GM10266 (cell line): ENCODE measurements at regions not wholly inside any gene's neighbourhood (a gene's known extent, or its start where the extent isn't known, plus 50 kb on each side); places are given as distances from the start of the nearest gene placed in this dataset.

ENCODE experiments used
- DNase-seq: peaks from one replicate; pipeline ENCODE4 v3.0.0; 2012; ENCODE audit errors: extremely low spot score
- CTCF ChIP-seq: IDR thresholded peaks from 2 replicates; pipeline ENCODE4 v1.5.1; 2012; ENCODE audit warnings: mild to moderate bottlenecking, low read depth; ENCODE audit not compliant: control insufficient read depth, insufficient read depth; ENCODE audit errors: missing control alignments

DNA sequence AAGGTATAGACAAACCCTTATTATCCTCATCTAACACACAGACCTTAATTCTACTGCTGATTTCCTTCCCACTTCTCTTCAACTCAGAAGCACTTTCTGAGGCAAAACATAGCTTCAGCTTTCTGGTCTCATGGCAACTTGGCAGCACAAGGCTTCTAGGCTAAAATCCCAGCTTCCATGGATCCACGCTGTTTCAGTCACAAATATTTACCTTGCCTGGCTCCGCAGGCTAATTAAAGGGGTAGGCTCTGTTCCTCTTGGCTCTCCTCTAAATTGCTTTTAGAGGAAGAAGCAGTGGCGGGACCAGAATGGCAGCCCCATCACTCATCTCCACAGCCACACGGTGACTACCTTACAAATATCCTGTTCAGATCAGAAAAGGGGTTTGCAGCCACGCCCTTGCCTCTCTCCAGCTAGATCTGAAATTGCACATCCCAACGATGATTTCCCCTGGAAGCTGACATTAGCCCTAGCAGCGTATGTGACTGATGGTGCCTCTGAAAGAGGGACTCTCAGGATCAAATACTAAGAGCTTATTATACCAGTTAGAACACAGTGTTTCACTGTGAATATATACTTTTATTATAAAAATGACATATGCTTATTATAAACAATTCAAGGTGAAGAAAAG lies 221.5 kb upstream of the NUDT4 start:
- TF ChIP-seq CTCF, result no peak
- DNase-seq, result no peak

DNA sequence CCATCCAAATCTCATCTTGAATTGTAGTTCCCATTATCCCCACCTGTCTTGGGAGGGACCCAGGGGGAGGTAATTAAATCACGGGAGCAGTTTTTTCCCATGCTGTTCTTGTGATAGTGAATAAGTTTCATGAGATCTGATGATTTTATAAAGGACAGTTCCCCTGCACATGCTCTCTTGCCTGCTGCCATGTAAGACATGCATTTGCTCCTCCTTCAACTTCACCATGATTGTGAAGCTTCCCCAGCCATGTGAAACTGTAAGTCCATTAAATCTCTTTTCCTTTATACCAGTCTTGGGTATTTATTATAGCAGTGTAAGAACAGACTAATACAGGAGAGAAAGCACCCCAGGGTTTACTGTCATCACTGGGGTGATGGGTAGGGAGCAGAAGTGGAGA lies 220.4 kb upstream of the NUDT4 start:
- no peak for DNase-seq
- no peak for TF ChIP-seq CTCF

DNA sequence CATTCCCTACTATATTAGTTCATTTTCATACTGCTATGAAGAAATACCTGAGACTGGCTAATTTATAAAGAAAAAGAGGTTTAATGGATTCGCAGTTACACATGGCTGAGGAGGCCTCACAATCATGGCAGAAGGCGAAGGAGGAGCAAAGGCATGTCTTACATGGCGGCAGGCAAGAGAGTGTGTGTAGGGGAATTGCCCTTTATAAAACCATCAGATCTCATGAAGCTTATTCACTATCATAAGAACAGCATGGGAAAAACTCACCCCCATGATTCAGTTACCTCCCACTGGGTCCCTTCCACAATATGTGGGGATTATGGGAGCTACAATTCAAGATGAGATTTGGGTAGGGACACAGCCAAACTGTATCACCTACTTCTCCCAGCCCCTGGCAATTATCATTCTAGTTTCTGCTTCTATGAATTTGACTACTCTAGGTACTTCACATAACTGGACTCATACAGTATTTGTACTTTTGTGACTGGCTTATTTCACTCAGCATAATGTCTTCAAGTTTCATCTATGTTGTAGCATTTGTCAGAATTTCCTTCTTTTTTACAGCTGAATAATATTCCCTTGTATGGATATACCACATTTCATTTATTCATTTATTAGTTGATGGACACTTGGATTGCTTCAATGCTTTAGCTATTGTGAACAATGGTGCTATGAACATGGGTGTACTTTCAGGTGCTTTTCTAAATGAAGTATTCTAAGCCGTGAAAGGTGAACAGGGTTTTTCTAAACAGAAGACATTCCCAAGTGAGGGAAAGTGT lies 219.5 kb upstream of the NUDT4 start:
- TF ChIP-seq CTCF, result no peak
- DNase-seq, result no peak

DNA sequence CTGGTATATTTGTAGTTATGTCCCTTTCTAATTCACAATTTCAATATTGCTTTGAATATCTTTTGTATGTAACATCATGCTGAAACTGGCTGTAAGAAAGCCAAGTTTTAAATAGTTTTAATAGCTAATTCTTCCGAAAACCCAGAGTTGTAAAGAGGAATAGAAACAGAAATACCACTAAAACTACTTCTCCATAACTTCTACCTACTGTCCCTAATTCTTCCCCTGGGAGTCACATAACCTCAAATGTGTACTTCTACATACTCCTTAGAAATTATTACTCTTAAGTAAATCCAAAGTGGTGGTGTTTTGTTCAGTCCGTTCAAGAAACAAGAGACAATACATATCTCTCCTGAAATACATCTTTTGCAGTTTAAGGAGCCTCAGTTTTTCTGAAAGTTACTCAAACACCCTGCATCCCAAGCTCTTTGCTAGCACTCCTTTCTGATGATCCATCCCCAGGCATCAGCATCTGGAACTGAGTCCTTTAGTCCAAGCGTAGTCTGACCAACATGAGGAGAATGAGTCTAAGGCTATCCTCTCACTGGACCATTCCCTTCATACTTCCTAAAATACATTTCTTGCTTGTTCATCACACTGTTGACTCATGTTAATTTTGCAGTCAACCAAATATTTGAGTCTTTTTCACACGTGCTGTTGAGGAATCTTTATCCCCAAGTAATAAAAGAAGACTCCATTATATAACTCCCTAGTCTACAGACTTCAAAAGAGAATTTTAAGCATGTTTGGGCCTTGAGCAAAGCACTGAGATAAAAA lies 214.3 kb upstream of the NUDT4 start:
- DNase-seq, result no peak
- TF ChIP-seq CTCF, result no peak

- no peak for TF ChIP-seq CTCF
- no peak for DNase-seq
These were observed 213.4 kb upstream of the NUDT4 start for GRCh38 chr12:93164103-93164880.

DNA sequence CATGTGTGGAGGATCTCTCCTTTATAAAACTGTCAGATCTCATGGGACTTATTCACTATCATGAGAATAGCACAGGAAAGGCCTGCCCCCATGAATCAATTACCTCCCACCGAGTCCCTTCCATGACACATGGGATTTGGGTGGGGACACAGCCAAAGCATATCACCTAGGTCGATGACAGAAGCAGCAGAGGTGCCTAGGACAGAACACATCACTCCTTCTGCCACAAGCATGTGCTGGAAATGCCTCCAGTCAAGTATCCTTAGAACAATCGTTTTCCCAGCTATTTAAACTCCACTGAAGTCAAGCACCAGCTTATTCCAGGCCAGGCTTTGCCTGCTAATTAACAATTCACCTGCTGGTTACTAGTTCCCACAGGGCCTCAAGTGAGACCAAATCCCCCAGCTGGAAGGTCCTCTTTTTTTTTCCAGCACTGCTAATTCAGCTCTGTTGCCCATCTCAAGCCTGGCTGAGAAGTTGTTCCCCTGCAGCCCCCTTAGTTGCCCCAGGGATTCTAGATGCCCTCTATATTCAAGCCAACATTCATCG lies 212.3 kb upstream of the NUDT4 start:
- TF ChIP-seq CTCF, result no peak
- no peak for DNase-seq
